H4 (cell line): ENCODE measurements at regions not wholly inside any gene's neighbourhood (a gene's known extent, or its start where the extent isn't known, plus 50 kb on each side); places are given as distances from the start of the nearest gene placed in this dataset.

ENCODE experiments used
- DNase-seq: peaks from one replicate; pipeline ENCODE4 v3.0.0-alpha.2; 2015; ENCODE audit warnings: low spot score

GRCh38 chr6:166693880-166694279 is 66.8 kb upstream of the RPS6KA2 start:
- DNase-seq, result no peak

DNA sequence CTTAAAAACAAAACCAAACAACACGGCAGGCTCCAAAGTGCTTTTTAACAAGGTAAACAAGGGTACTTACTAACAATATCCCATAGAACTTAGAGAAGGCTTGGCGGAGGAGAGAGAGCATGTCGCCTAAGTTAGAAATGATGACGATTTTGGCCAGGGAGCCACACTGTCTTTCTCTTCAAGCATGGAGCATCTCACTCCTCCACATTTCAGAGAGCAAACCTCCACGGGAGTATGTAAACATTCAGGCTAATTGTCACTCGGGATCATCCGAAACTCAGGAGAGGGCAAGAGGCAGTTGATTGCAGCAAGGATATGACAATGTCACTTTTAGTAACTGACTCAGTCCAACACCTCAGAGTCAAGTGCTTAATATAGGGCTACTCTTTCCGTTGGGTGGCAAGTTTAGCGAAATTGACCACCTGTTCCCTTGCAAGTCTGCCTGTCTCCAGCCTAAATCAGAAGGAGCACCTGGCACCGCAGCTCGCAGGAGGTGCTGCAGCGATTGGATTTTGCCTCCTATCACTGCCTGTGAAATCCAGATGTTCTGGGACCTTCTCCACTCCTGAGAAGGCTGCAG is 65.8 kb upstream of the RPS6KA2 start:
- DNase-seq, result no peak

GRCh38 chr6:166691746-166692145 is 64.7 kb upstream of the RPS6KA2 start:
- DNase-seq, result no peak

- DNase-seq, result peak; percentile 71
Measured at GRCh38 chr6:166691199-166691598, 64.1 kb upstream of the RPS6KA2 start.

DNA sequence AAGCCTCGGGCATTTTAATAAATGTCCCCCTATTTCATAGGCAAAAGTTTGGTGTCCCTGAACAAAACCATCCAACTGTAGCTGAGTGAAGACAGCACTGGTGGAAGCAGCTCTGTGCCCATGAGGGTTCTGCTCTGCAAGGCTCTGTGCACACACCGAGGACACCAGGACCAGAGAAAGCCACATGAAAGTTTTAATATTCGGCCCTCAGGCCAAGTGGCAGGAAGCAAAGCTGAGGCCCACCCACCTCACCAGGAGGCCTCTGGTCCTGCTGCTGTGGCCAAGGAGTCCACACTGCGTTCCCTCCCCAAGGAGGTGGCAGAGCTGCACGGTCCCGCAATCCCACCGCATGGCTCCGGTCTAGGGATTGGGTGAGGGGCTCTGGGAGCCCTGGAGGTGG is 62.6 kb upstream of the RPS6KA2 start:
- no peak for DNase-seq

DNA sequence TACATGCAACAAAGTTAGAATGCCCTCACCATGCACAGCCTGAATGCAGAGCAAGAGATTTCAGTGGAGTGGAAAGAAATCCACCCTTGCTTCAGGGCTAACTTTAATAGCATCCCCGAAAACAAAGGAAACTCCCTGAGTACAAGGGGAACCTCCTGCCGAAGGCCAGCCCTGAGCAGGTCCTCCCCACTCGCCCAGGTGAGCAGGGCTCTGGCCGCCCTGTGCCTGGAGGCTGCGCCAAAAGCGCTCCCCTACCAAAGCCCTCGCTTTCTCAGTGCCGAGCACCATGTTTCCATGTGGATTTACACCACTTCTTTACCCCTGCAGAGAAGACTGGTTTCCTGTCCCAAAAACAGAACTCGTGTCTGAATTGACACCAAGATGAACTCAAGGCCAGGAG is 61.9 kb upstream of the RPS6KA2 start:
- no peak for DNase-seq

DNA sequence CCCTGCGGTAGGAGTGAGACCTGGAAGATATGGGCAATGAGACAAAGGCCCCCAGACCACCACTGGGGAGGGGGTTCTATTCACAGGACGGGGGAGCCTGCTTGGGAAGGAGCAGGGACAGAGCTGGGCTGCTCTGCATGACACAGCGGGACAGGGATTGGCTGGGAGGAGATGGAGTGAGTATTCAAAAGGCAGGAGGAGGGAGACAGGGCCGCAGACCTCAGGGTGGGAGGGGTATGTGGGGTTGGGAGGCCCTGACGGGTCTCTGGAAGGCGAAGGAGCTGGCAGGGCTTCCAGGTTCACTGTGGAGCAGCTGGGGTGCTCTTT is 60.8 kb upstream of the RPS6KA2 start:
- no peak for DNase-seq

- no peak for DNase-seq
Measured at GRCh38 chr6:166687070-166687878, 60.2 kb upstream of the RPS6KA2 start.

- no peak for DNase-seq
Measured at GRCh38 chr6:166686317-166686716, 59.3 kb upstream of the RPS6KA2 start.

GRCh38 chr6:166684866-166685265 is 57.8 kb upstream of the RPS6KA2 start:
- no peak for DNase-seq

- DNase-seq, result no peak
Measured at GRCh38 chr6:166684170-166684569, 57.1 kb upstream of the RPS6KA2 start.

DNA sequence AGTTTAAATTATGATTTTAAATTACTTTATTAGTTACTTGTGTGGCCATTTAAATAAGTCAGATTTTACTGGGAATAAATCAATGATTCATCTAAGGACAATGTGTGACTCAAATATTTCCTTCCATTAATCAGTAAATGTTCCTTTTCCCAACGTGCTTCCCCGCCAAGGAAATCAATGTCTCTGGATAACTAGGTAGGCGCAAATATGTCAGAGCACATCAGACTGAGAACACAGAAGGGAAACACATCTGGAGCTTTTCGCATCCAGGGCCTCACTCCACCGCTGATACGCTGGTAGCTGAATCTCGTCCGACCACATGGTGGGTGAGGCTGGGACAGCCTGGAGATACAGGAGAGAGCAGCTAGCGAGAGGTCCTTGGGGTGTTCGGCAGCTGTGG is 56.4 kb upstream of the RPS6KA2 start:
- DNase-seq, result no peak

DNA sequence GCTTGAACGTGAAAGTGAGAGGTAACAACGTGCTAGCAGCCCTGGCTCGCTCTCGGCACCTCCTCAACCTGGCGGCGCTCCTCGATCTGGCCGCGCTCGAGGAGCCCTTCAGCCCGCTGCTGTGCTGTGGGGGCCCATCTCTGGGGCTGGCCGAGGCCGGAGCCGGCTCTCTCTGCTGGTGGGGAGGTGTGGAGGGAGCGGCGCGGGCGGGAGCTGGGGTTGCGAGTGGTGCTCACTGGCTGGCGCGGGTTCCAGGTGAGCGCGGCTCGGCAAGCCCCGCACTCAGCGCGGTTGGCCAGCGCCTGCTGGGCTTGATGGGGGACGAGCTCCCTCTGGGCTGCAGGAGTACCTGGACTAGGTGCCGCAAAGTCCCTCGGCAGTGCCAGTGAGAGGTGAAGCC is 52.5 kb upstream of the RPS6KA2 start:
- no peak for DNase-seq

DNA sequence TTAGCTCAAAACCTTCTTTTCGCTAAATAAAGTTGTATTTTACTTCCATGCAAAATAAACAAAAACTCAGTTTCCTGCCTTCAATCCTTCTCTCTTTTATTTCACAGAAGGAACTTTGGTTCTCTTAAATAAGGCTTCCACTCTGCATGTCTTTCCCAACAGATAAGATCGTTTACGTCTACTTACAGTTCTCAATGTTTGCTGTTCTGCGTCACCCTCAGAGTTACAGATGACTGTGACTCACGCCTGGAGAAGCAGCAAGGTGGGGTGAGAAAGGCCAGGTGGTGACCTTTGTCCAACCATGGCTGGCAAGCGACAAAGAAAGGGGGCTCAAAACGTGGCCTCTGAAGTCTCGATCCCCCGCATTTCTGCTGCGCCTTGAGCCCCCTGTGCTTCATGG is 51.4 kb upstream of the RPS6KA2 start:
- no peak for DNase-seq

DNA sequence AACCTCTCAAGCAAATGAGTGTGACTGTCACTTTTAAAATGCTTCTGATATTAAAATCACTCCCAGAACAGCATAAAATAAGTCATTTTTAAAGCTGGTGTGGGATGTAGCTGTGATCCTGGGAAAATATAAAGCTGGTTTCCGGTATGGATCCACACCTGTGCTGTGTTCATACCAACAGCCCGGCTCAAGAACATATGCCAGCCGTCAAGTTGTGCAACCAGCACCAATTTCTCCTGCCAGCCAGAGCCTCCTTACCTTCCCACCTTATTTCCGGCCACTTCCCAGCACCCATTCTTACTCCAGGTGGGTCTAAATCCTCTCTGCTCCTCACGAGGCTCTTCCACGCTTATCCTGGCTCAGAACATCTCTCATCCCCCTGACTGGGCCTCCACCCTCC is 50.9 kb upstream of the RPS6KA2 start:
- no peak for DNase-seq
